Activated CD8-positive, alpha-beta memory T cell treated with anti-CD3 and anti-CD28 coated beads, Interleukin-2, amount 50 U/mL, for 1 hour (primary cell): ENCODE measurements at regions not wholly inside any gene's neighbourhood (a gene's known extent, or its start where the extent isn't known, plus 50 kb on each side); places are given as distances from the start of the nearest gene placed in this dataset.

ENCODE experiments used
- DNase-seq: peaks from one replicate; pipeline ENCODE4 v3.0.0-alpha.2; 2020; ENCODE audit errors: extremely low read depth

DNA sequence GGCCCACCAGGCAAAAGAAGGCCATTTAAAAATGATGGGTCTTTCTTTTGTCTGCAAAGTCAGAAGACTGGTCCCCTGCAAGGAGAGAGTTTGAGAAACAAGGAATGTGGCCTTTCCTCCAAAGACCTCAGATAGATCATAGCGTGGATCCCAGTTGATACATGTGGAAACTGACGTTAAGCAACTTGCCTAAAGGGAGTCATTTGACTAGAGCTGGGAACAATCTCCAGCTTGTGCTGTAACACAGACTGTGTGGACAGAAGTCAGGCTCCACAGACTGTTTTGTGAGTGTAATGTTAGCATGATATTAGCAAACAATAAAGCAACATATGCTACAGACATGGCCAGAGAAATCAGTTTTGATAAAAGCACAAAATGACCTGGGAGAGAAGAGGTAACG is 140.4 kb upstream of the CITED2 start:
- no peak for DNase-seq

DNA sequence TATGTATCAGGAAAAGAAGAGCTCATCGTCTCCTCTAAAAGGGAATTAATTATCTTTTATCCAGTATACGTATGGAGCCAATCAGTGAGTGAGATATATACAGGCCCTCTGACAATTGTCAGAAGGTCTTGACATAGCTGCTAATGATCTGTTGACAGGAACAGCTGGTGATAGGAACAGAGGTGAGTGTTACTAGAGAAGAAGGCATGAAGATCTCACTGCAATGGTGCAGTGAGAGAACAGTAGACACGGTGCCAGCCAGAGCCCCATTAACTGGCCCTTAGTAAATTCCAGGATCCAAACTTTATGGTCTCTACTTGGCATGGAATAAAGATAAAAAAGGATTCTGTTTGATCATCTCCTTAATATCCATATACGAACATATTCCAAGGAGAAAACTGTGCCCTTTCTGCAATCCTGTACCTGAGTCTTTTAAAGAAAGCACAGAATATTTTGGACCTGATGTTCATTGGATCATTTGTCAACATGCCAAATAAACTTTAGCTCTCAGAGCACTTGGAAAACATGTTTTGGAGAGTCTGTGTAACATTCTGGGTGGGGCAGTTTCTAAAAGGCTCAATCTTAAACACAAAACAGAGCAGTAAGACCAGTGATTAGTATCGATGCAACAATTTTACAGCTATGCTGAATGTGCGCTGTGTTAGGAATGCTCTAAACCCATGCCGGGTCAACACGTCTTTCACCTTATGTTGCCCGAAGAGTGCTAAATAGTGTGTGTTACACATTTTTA is 135.8 kb upstream of the CITED2 start:
- DNase-seq = no peak

DNA sequence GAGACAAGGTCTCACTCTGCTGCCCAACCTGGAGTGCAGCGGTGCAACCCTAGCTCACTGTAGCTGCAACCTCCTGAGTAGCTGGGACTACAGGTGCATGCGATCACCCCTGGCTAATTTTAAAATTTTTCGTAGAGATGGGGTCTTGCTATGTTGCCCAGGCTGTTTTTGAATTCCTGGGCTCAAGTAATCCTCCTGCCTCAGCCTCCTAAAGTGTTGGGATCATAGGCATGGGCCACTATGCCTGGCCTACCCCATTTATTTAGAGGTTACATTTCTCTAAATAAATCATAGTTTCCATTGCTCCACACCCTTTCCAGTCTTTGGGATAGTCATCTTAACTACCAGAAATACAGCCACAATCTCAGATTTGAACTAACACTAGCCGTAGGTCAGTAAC is 134.7 kb upstream of the CITED2 start:
- DNase-seq = no peak

DNA sequence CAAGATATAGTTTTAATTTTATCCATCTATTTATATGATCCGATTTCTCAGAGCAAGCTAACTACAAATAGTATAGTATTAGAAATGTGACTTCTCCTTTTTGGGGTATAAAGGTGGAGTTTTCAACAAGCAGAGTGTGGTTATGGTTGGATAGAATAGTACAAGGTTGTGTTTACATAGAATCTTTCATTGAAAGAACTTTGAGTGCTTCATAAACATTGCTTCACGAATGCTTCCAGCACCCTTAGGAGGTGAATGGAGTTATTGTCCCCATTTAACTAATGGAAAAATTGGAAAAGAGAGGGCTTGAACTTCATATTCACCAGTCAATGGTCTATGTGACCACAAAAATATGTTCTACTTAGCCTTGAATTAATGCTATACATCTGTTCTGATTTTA is 134.1 kb upstream of the CITED2 start:
- DNase-seq = no peak

DNA sequence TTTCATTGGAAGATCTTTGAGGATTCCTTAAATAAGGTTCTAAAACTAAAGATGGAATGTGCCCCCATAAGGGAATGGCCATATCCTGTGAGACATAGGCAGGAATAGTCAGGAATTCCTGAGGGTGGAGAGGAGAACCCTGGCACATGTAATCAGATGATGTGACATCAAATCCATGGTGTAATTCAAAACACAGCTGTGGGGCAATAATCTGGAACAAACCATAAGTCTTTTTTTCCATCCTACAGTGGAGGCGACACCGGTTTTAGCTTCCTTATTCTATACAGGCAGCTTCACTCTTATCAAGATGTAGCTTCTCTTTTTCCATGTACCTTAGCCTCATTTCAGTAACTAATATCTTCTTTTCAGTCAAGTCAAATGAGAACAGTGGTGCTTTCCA is 133.6 kb upstream of the CITED2 start:
- DNase-seq = no peak

DNA sequence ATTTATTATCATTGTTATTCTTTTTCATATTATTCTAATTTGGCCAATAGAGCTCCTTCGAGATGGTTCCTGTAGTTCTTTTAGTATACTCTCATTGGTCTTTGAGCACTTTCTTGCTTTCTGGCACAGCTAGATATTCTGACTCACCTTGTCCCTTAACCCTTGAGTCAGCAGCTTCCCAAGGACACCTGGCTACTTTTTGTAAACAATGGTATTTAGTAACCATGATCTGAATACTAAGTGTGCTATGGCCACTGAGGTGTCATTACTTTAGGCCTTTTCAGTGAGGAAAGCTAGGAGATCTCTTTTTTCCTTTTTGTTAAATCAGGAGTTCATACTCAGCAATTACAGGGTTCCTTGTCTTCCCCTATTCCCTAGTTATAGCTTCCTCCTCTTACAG is 126.5 kb upstream of the CITED2 start:
- no peak for DNase-seq

DNA sequence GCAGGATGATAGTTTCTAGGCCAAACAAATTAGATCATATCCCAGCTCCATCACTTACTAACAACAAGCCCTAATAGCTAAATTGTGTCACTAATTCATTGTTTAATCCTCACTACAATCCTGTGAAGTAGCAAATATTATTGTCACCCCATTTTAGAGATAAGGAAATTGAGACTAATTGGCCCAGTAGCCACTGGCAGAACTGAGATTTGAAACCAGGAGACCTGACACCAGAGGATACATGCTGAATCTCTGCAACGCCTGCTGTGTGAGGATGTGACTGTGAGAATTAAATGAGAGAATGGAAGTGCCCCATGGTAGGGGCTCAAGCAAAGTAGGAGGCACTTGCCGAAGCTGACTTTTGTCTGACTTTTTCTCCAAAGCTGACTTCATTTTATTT is 124.3 kb upstream of the CITED2 start:
- no peak for DNase-seq

DNA sequence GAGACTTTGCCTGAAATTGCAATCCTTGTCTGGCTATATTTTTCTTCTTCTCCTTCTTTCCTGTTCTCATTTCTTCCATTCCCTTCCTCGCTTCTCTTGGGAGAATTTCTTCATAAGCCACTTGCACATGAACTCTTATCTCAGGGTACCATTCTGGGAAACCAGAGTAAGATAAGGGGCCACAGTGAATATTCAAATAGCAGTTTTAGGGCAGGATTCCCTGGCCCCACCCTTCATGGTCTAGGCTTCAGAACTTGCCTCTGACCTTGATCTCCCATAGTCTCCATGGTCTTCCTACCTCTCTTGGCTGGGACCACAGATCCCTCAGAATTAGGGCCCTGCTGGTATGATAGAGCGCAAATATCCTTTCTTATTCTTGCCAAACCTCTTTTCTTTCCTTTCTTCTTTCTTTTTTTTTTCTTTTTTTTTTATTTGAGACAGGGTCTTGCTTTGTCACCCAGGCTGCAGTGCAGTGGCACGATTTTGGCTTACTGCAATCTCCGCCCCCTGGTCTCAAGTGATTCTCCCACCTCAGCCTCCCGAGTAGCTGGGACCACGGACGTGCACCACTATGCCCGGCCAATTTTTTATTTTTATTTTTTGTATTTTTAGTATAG is 123.0 kb upstream of the CITED2 start:
- DNase-seq = no peak

DNA sequence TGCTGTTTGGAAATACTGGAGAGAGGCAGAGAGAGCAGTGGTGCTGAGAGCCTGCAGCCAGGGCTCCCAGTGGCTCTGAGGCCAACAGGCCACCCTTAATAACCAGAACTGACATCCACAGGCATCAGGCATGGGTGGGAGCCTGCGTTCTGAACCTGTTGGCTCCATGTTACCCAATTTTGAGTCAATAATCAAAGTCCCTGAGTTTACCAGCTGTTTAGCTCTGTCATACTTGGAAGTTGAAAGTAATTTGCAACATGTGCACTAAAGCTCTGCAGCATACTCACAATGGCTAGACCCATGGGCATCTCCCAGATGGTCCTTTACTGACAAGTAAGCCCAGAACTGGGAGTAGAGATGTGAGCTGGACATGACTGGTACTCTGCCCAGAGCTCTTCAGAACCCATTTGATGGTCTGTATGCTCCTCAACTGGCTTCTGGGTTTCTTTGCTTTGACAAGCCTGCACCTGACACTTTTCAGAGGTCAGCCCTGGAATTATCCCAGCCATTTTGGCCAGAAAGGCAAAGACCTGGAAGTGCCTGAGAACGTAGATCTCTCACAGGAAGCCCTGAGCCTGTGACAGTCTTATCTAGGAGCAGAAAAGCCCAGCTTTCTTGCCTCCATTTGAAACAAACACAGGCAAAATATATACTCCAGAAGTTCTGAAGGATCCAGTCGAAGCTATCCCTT is 122.4 kb upstream of the CITED2 start:
- DNase-seq = no peak

DNA sequence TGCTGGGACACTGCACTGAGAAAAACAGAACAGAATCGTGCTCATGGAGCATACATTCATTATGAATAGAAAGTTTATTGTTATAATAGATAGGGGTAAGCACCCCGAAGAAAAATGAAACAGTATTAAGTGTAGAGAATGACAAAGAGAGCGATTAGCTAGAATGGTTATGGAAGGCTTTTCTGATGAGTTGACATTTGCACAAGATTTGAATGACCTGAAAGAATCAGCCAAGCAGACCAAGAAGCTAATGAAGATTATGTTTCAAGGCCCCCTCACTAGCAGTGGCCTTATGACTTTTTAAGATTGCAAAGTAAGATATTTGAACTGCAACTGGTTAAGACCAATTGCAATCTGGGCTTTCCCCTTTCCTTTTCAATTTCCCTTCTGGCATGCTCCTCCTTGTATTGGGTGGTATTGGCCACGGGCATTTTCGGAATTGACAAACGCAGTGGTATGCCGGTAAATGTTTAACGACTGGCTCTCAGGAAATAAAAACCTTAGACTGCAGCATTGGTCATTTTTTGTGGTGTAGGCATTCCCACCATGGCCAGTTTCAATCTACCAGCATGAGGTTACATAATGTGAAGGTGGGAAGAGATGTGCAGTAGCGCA is 120.0 kb upstream of the CITED2 start:
- DNase-seq = no peak

DNA sequence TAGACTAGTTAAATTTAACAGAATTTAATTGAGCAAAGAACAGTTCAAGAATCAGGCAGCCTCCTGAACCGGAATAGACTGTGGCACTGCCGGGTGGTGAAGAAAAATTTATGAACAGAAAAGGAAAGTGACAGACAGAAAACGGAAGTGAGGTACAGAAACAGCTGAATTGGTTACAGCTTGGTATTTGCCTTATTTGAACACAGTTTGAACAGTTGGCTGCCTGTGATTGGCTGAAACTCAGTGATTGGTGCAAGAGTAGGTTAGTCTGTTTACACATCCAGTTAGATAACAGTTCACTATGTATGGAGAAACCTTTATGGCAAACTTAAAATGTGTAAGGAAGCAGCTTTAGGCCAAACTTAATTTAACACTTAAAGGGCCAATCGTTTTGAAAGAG is 116.0 kb upstream of the CITED2 start:
- no peak for DNase-seq

DNA sequence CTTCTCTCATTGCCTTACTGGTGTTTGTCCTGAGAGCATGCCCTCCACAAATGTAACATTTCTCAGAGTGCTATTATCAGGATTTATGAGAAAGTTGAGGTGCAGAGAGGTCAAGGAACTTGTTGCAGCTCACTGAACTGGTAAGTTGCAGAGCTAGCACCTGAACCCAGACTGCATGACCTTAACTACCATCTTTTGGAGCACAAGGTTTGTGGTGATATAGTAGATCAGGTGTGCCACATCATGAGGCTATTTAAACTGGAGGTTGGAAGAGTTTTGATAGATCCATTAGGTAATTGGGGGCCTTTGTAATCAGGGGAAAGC is 112.0 kb upstream of the CITED2 start:
- DNase-seq = no peak

DNA sequence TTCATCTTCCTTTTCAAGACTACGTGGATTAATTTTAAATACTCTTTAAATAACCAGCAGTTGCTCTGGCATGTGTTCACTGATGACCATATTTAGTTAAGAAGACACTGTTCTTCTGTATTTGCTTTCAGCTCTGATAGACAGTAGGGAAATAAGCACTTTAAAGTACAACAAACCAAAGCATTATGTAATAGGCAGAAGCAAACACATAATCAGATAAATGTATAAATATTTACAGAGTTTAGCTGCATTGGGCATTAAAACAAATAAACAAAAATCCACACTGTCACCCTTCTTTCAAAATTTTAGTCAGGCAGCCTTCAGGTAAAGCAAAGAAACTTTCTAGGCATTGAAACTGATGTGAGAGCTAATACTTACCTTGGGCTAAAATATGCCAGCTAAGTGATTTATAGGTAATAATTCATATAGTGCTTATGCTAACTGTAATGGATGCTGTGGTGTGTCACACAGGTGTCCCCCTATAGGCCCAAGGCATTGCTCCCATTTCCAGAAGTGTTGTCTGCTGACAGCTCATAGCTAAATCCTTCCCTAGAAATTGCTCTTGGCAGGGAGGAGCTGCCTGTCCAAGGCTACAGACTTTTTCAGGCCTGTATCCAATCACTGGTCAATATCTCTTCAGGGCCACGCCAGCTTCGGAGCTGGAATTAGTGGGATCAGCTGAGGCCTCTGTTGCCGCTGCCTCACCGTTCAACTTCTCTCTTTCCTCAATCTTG is 111.5 kb upstream of the CITED2 start:
- DNase-seq = no peak

DNA sequence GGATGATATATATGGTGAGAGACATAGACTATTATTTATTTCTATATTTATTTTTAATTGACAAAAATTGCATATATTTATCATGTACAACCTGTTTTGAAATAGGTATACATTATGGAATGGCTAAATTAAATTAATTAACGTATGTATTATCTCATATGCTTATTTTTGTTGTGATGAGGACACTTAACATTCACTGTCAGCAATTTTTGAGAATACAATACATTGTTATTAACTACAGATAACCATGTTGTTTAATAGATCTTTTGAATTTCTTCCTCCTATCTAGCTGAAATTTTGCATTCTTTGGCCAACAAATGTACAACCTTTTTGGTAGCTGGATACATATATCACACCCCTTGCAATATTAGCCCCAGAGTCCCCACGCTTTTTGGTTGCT is 110.7 kb upstream of the CITED2 start:
- DNase-seq = no peak

DNA sequence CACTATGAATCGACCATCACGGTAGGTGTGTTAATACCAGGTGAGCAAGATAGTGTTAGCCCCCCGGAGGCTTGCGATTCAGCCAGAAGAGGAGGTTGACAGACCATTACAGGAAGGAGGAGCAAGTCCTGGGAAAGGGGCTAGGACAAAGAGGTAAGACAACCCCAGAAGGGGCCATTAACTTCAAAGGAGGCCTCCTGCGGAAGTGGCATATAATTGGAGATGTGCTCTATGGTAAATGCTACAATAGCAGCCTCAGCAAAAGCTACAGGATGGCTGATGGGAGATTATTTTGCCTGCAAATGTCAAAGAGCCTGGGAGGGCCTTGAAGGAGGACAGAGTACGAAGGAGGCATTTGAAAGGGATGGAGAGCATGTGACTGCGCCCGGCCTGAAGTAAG is 108.6 kb upstream of the CITED2 start:
- DNase-seq = no peak

DNA sequence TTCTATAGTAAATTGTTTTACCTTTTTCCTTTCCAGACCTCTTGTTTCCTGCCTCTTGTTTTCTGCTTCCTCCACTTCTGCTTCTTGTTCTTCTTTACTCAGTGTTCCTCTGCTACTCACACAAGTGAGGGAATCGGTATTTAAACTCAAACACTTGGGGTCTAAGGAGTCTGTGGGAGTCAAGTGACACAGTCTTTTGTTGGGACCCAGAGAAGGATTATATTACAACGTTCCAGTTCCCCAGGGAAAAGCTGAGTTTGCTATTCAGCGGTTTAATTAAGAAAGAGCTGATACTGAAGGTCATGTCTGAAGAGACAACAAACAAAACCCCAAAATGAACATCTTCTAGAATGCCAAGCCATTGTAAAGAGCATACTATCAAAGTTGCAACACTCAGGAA is 107.8 kb upstream of the CITED2 start:
- DNase-seq = no peak

DNA sequence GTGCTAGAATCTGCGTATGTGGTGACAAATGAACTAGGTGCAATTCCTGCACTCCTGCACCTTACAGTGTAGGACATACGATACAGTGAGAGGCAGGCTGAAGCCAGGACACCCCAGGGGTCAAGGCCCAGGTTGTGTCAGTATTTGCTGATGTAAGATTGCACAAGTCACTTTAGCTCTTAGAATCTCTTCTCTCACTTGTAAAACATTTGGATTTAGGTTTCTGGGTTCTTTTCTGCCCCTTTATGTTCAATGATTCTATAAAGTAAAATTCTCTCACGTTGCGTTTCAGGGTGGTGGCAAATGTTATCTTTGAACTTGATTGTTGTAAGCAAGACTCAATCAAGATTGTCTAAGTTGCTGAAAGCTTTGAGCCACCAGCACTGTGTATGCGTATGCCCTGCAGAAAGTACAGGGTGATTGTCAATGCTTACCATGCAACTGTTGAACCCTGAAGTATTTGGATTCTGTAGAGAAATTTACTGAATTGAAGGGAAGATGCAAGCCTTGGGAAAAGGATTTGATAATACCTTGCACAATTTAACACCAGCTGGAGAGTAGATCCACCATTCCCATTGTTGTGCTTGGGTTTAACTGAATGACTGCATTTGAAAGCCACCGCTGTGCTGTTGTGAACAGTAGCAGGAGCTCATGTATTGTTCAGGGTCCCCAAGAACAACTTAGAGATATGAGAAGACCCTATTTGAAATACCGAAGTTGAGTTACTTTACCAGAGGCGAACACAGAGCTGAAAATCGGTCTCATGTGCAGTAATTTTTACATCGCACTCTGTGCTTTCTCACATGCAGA is 106.1 kb upstream of the CITED2 start:
- no peak for DNase-seq

DNA sequence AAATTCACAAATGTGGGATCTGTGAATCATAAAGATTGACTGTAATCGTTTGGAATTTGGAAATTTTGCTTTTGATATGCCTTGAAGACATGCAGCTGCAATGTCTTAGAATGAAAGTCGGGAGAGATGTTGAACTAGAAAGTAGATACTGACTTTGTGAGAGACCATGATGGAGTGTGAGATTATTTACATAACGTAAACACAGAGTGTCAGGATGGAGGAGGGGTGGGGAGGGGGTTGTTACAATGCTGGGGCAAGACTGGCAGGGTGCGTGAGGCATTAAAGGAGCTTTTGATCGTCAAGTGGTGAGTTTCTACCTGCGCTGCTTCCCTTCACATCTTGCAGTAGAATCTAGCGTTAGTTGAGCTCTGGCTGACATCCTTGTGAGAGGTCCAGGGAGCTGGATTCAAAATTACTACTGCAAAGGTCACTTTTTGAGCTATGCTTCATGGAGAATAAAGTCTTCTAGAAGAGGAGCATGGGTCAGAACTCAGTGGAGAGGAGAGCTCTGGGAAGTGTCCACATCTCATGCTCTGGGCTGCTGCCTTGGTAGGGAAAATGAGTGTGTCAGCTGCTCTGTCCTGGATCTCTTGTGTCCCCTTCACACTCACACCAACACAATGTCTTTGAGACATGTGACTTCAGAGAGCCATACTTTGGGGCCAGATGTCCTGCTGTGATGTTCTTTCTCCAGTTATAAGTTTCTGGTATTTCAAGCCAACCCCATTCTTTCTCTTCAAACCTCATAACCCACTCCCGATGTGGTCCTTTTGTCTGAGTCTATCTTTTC is 105.2 kb upstream of the CITED2 start:
- no peak for DNase-seq

DNA sequence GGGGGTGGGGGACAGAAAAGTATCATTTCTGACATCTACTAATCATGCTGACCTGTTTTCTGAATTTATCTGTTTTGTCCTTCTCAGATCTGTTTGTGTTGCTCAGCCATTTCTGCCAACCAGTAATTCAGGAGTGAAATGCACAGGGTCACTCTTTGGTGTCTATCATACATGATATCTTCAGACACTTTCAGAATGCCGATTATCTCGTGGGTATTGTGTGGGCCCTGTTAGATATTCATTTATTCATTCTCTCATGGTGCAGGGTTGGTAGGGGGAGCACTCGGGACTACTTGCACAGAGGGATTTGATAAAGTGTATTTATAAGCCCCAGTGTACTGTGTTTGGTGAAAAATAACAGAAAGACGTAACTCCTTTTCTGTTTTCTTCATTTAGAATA is 101.2 kb upstream of the CITED2 start:
- no peak for DNase-seq

DNA sequence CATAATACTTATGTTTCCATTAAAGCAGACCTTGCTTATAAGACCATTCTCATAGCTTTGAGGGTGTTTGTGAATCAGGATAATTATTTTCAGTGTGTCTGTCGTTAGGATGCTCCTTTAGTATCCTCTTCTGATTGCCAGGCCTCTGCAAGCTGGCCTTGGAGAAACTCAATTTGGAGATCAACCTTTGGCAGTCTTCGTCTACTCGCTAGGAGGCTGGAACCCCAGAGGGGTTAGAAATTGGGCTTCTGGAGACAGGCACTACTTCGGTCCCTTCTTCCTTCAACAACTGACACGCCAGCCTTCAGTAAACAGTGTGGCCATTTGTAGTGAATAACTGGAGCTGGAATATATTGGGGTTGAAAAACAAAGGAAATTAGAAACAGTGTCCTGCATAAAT is 100.8 kb upstream of the CITED2 start:
- DNase-seq = no peak
